HG03175 (cell line): ENCODE measurements at regions not wholly inside any gene's neighbourhood (a gene's known extent, or its start where the extent isn't known, plus 50 kb on each side); places are given as distances from the start of the nearest gene placed in this dataset.

Source experiments
- ATAC-seq: cut with Tn5 transposase; IDR thresholded peaks from one replicate; pipeline ENCODE4 v1.9.1; 2021; ENCODE audit warnings: mild to moderate bottlenecking, moderate library complexity; ENCODE audit not compliant: unreplicated experiment

GRCh38 chr15:56868170-56868569 lies 50.3 kb upstream of the TCF12 start:
- ATAC-seq, result no peak

GRCh38 chr15:56866803-56867202 lies 51.6 kb upstream of the TCF12 start:
- no peak for ATAC-seq

GRCh38 chr15:56857828-56858227 lies 60.6 kb upstream of the TCF12 start:
- ATAC-seq, result no peak

- peak; percentile 42 for ATAC-seq
Measured at GRCh38 chr15:56856934-56857333, 61.5 kb upstream of the TCF12 start.

GRCh38 chr15:56844892-56845291 lies 73.6 kb upstream of the TCF12 start:
- ATAC-seq, result no peak

- ATAC-seq, result no peak
Measured at GRCh38 chr15:56844471-56844870, 74.0 kb upstream of the TCF12 start.

- ATAC-seq, result no peak
Measured at GRCh38 chr15:56839641-56840040, 78.8 kb upstream of the TCF12 start.

GRCh38 chr15:56839099-56839498 lies 79.3 kb upstream of the TCF12 start:
- no peak for ATAC-seq

GRCh38 chr15:56838085-56838484 lies 80.4 kb upstream of the TCF12 start:
- no peak for ATAC-seq

GRCh38 chr15:56837273-56837672 lies 81.2 kb upstream of the TCF12 start:
- ATAC-seq, result no peak

- no peak for ATAC-seq
Measured at GRCh38 chr15:56835718-56836171, 82.7 kb upstream of the TCF12 start.

- no peak for ATAC-seq
Measured at GRCh38 chr15:56832125-56832524, 86.3 kb upstream of the TCF12 start.

GRCh38 chr15:56831467-56832005 lies 86.9 kb upstream of the TCF12 start:
- ATAC-seq, result no peak

- no peak for ATAC-seq
Measured at GRCh38 chr15:56824175-56824574, 90.9 kb upstream of the ZNF280D start.

- peak; percentile 77 for ATAC-seq
Measured at GRCh38 chr15:56821721-56822425, 88.6 kb upstream of the ZNF280D start.

GRCh38 chr15:56820333-56820732 lies 87.0 kb upstream of the ZNF280D start:
- ATAC-seq, result no peak

GRCh38 chr15:56817321-56818080 lies 84.2 kb upstream of the ZNF280D start:
- no peak for ATAC-seq

GRCh38 chr15:56816781-56817180 lies 83.5 kb upstream of the ZNF280D start:
- no peak for ATAC-seq

GRCh38 chr15:56815247-56815646 lies 81.9 kb upstream of the ZNF280D start:
- ATAC-seq, result no peak

- no peak for ATAC-seq
Measured at GRCh38 chr15:56814429-56814828, 81.1 kb upstream of the ZNF280D start.

- ATAC-seq, result no peak
Measured at GRCh38 chr15:56813995-56814394, 80.7 kb upstream of the ZNF280D start.

- ATAC-seq, result no peak
Measured at GRCh38 chr15:56812961-56813360, 79.7 kb upstream of the ZNF280D start.
